GDM1 (cell line): ENCODE measurements at regions not wholly inside any gene's neighbourhood (a gene's known extent, or its start where the extent isn't known, plus 50 kb on each side); places are given as distances from the start of the nearest gene placed in this dataset.
A peak's percentile ranks its signal among the peaks of the same experiment; 100 is the strongest.

ENCODE experiments used
- DNase-seq: peaks from one replicate; lab custom pipeline; 2025; lab: John Stamatoyannopoulos, UW

DNA sequence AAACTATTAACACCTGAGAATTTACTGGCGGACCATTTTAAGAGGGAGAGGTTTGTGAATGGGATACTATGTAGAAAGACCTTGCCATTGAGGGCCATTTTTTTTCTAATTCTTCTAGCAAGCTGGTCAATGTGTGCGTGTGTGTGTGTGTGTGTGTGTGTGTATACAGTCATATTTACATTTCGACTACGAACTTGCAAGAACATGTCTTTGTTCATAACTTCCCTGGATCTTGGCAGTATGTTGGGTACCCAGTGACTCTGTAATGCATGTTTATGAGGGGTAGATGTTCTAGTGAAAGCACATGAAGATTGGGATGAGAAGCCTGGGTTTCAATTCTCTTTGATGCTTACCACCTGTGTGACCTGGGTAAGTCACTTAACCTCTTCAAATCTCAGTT lies 133.6 kb downstream of the UBE2E3 start:
- DNase-seq, result no peak

DNA sequence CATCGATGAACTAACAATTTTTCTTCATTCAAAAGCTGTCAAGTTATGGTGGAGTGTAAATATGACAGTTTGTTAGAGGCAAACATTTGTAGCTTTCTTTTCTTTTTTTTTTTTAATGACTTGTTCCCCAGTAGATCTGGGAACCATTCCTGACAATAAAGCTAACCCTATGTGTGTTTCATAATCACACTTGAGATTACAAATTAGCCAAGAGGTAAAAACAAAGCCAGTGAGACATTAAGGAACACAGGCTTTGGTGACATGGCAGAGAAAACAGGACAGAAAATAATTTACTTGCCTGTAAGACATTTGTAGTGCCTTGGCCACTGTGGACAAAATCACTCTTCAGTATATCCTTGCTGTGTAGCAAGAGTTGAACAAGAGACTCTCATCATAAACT lies 135.9 kb downstream of the UBE2E3 start:
- no peak for DNase-seq

DNA sequence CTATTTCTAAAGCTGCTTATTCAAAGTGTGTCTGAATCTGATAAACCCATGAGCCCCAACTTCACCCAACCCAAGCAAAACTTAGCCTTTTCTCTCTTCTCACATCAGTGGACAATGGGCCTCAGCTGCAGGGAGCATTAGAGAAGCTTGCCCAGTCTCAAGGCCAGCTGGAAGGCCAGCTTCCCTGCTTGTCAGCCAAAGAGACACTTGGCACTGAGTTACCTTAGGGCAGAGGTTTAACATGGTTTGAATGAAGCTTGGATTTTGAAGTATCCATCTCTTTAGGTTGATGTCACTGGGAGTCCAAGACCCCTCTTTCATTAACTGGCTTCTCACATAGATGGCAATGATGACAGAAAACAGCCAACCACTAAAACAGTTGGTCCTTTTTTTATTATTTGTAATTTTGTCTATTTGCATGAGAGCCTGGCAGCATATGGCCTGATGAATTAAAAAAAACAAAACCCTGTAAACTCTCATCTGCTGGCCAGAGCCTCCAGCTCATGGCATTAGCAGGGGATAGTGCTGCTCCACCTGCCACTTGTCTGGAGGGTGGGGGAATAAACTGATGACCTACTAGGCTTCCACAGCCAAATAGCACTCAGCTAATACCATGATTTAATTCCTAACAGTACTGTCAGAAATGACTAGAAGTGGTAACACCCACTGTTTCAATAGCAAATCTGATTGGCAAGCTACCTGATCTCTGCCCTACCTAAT lies 137.0 kb downstream of the UBE2E3 start:
- no peak for DNase-seq

DNA sequence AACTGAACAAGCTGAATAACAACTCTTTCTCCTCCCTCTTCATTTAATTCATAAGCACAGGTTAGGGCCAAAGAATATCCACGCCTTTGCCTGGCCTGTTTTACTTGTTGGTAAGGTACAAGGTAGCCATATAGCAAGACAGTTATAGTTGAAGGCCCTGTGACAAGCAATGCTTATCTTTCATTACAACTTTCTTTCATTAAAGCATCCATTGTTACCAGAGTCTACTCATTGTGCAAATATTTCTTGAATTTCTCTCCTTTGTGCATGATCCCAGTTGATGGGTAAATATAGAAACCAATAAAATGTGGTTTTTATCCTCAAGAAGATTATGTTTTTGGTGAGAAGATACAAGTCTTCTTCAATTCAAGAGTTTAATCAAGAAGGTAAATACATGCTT lies 140.2 kb downstream of the UBE2E3 start:
- DNase-seq, result no peak

DNA sequence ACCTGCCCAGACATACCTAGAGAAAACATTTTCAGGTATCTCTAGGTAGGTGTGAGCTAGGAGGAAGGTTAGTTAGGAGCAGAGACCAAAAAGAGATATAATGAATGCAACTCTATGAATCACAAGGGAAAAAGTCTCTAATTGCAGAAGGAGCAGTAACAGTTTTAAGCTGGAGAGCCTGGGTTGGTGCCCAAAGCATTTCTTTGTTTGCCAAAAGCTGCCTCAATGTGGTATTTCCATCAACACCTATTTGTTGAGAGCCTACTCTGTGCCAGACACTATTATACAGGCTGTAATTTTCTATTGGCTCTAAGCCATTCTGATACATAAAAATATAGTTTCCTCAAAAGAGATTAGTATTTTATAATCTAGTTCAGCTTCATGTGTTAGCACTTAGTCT lies 141.6 kb downstream of the UBE2E3 start:
- DNase-seq, result no peak

DNA sequence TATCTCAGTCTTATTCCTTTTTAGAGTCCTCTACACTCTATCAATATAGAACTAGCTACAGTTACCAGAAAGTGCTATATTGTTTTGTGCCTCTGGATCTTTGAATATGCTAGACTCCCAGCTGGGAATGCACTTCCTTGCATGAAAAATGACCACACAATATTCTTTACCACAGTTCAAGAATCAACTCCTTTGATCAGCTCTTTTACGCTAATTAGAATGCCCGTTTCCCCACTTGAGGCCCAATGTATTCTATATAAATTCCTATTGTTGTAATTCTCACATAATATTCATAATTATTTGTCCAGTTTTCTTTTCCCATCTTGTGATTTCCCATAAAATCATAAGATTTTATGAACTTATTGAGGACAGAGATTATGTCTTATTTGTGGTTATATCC lies 142.2 kb downstream of the UBE2E3 start:
- no peak for DNase-seq

DNA sequence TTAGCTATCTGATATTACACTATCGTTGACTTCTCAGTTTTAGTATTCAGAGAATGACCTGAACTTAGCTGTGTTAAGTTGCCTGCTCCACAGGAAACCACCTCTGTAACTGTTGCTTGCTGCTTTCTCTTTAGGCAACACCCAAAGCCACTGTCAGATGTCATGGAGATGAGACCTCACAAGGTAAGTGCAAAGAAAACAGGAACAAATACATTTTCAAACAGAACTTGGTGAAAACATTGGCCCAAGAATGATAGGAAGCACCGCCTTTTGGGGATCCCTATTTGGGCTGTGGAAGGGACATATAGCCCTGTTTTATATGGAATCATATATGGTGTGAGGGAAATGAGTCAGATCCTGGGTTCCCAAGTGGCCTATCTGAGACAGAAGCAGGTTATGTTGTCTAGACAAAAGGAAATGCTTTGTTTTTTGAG lies 143.4 kb downstream of the UBE2E3 start:
- peak; percentile 43 for DNase-seq

DNA sequence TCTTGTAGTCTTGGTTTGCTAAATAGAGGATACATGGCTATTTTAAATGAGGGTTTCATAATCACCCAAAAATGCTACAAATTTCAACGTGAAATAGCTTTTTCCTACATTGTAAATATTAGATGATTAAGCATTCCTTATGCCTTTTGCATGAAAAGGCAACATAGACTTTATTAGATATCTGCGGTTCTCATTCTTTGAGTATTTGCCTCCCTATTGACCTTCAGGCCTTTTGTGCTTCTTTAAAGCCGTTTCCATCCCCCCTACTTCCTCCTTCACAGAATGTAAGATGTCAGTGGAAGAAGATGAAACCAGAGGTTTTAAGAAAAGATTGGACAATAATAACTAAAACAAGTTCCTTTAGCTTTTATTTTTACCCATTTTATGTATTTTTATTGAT lies 144.1 kb downstream of the UBE2E3 start:
- DNase-seq, result no peak

DNA sequence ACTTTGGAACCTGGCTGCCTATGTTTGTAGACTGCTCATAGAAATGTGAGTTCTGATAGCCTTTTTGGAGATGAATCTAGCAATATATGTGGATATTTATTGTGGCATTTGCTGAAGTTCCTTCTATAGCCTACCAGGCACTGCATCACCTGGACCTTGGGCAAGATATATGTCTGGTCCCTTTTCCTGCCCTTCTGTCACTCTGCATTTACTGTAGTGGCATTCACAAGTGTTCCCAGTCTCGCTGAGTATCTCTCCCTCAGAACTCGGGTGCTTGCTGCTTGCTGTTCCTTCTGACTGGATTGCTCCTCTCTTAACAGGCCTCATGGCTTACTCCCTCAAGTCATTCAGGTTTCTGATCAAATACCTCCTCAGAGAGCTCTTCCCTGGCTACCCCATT lies 145.0 kb downstream of the UBE2E3 start:
- DNase-seq, result no peak

DNA sequence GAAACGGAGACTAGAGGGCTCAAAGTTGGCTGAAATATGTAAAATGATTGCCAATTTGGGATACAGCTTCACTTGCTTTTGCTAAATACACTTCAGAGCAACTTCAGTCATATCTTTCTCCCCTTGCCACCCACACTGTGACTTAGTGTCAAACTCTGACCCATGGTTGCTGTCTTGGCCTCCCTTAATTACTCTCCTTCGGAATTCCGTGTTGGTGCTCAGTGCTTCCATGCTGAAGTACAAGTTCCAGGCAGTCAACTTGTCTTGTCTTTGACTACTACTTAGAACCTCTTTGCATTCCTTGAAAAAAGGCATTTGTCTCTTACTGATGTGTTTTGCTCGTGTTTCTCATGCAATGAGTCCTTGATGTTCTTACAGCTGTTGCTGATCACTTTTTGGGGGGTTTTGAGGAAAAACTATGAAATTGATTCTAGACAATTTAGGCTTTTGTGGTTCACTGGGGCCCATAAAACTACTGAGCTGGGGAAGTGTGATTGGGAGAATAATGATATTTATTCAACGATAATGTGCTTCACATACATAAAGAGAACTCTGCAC lies 146.0 kb downstream of the UBE2E3 start:
- no peak for DNase-seq

DNA sequence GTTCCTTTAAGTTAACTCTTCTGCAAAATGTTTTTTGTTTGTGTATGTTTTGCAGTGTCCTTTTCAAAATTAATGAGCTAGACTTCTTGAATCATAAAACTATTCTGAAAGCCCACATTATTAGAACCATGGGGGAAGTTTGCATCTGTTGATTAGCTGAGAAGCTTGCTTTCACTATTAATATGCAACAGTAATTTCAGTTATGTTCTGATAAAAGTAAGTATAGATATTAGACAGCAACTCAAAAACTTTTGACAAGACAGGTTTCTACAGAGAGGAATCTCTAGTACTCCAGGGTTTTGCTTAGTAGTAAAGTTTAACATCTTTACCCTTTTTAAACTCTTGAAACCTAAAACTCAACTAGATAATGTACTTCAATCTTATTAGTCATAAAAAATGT lies 147.8 kb downstream of the UBE2E3 start:
- no peak for DNase-seq

DNA sequence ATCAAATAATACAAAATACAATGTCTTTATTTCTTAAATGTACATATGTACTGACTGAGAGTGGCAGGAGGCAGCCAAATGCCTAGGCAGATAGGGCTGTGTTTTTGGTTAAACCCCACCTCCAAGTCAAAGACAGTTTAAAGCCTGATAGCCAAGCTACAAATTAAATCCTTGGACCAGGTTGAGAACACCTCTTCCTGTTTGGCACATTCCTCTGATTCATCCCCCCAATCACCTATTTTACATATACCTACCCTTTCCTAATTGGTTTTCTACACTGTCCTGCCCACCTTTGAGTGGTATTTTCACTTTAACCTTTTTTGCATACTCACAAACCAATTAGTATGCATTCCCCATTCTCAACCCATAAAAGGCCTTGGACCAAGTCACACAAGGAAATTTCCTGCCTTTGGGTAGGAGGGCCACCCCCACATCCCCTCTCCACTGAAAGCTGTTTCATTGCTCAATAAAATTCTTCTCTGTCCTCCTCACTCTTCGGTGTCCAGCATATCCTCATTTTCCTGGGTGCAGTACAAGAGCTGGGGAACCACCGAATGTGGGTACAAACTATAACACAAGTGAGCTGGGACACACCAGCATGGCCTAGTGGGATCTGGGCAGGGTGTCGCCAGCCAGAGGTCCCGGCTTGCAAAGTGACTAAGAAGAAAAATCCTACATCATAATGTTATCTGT lies 149.1 kb downstream of the UBE2E3 start:
- no peak for DNase-seq

DNA sequence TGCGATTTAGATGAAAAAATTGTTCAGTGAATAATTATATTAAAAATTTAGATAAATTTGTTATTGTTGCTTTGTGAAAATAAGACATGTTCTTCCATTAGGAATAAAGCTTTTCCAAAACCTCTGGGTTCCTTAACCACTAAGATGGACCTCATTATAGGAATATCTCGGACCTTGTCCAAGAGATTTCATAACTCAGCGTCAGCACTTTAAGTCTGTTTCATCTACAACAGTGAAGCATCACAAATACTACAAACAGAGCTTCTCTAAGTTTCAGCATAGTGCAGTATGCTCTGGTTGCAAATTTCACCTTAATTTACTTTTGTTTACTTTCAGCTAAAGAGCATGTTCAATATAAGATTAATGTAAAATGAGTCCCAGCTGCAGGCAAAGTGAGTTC lies 150.3 kb downstream of the UBE2E3 start:
- DNase-seq, result no peak

DNA sequence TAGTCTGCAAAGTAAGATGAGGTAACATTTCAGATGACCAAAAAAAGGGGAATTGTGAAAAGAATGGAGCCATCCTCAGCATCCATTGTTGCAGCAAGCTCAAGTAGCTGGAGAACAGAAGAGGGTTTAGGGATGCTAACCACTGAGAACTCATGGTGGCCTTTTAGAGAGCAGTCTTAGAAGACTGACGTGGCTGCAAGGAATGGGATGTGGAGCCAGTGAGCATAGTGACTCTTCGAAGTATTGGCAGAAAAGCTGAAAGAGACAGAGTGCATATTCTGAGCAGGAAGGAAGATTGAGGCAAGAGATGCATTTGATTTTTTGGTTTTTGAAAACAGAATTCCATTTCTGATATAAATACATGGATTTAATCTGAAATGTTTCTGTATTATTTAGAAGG lies 151.2 kb downstream of the UBE2E3 start:
- DNase-seq, result no peak

DNA sequence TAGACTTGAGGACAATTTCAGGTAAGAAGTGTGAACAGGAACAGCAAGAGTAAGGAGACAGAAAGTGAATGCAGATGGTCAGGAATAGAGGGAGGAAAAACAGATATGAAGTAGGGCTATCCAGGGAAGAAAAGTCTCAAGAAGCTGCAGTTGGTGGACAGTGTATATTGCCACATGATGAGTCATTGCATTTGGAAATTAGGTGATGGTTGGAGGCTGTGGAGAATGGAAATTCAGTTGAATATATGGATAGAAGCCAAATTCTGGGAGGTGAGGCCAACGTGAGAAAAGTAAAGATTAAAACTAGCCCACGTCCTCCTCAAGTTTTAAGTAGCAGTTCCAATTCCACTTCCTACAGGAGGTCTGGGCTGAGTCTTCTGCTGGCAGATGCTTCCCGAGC lies 158.4 kb downstream of the UBE2E3 start:
- DNase-seq, result no peak

DNA sequence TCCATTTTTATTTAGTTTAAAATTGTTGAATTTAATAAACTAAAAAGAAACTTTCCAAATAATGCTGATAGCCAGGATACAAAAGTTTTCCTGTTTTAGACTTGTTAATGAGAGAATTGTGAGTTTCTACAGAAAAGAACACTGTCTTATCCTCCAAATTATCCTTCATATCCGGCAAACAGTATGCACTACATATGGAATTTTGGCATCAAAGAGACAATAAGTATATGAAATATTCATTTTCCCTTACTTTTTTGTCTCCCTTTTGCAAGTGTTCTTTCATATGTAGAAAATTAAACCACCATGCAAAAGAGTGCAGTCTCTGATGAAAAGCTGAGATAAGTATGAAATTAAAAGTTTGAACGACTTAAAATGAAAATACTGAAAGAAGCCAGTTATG lies 159.4 kb downstream of the UBE2E3 start:
- DNase-seq, result no peak

DNA sequence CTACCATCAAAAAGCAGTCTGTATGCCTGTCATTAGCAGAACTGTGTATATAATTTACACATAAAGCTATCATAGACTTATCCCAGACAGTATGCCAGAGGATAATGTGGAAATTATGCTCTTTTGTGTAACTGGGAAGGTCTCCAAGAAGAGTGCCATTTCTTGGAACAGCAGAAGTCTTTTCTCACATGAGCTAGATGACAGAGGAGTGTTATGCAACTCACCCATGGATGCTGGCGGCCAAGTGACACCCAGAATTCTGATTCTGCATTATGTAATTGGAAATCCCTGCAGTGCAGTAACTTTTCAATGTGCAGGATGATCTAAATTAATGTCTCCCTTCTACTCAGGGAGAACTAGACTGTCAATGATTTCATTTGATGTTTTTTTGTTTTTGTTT lies 160.0 kb downstream of the UBE2E3 start:
- DNase-seq, result no peak

DNA sequence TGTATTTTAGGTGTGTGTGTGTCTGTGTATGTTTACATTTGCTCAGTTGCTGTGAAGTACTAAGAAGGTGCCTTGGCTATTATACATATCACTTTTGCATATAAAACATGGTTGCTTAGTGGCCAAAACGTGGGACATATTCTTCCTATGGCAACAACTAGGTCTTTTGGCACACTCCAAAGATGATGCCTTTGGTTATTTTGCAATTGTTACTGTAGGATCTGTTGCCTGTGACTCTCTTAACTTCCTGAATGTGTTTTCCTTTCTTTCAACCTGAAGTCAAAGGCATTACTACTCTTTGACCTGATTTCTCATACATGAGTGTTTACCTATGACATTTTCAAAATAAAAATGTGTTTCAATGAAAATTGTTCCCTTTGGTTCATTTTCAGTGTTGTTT lies 160.5 kb downstream of the UBE2E3 start:
- no peak for DNase-seq

DNA sequence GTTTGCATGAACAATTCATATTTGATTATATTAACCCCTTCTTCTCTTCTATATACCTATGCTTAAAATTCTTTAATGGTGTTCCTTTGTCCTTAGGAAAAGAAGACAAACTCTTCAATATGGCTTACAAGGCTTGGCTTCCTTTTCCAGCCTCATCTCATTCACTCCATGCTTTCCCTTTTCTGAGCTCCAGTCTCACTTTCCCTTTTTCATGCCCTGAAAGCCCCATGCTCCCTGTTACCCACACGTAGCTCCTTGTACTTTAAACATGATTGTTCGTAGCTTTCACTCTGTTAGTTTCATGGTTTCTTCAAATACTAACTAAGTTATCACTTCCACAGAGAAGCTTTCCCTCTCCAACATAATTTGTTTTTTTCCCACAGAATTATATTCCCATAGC lies 161.3 kb downstream of the UBE2E3 start:
- DNase-seq, result no peak

DNA sequence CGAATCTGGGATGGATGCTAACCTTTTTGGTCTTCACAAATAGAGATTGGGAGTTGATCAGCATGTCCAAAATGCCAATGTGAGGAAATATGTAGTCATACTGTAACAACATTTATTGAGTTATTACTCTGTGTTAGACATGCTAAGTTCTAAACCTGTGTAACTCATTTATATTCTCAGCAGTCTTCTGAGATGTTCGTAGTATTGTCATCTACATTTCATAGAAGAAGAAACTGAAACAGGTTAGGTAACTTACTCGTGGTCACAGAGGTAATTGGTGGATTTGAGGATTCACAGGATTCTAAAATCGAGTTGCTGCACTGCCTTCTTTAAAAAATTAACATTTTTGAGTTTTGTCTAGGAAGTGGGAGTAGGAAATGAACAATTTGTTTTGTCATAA lies 162.1 kb downstream of the UBE2E3 start:
- no peak for DNase-seq

DNA sequence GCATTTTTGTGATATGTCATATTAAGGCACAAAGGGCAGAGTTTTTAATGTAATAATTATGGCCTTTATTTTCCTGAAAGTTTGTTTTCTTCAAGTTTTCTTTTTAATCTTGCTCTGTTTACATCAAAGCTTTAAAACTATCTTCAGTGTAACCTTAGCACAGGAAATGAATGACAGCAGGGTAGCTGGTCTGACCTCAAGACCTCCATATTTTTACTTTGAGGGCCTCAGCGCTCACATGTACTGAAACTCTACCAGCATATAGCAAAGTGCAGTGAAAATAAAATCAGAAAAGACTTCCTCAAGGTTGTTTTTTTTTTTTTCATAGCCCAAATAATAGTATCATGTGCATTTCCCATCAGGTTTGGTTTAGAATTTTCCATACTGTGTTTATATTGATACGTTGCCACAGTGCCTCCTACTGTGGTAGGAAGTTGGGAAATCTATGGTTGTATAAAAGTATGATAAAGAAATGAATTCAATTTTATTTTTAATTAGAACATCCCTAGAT lies 163.4 kb downstream of the UBE2E3 start:
- DNase-seq, result no peak

DNA sequence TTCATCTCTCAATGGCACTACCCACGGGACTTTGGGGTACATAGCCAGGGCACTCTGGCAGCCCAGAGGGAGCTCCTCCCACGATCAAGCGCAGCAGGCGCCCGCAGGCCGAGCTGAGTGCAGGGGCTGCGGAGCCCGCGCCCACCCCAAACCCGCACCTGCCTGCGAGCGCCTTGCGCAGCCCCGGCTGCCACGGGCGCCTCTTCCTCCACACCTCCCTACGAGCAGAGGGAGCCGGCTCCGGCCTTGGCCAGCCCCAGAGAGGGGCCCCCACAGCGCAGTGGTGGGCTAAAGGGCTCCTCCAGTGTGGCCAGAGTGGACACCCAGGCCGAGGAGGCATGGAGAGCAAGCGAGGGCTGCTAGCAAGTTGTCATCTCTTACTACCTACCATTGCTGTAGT lies 165.2 kb downstream of the UBE2E3 start:
- DNase-seq, result no peak

DNA sequence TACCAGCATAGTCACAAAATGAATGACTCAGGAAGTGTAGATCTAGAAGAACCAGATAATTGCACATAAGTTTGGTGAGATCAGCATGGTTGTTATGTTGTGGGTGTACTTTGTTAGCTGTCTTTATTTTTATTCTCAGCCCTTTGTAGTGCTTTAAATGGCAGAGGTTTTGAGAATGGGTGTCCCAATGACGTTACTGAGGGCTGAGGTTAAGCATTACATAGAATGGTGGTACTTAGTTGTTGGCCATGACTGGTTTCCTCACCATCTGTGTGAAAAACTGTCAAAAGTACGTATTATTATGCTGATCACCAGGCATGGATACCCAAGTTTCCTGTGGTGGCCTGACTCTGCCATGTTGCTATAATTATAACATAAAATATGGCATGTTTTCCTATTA lies 165.8 kb downstream of the UBE2E3 start:
- no peak for DNase-seq
